ENCODE measurements at regions not wholly inside any gene's neighbourhood (a gene's known extent, or its start where the extent isn't known, plus 50 kb on each side); places are given as distances from the start of the nearest gene placed in this dataset.

GRCh38 chr10:131618587-131619267 lies 282.1 kb upstream of the PPP2R2D start:
- Histone ChIP-seq H3K4me1 (no peaks in the 10 kb centered on the region), H3K4me3 (no peak overlapping the region), H3K36me3 (replicated peaks in 1 of 2; ENCODE audit: insufficient read depth in 1 of 2, low read depth in 2 of 2) (no peaks in the 10 kb centered on the region), H3K9me3 (no peaks in the 10 kb centered on the region), H3K27ac (no peak overlapping the region), H3K27me3 (no peaks in the 10 kb centered on the region)
- ATAC-seq = no peak
- intact Hi-C loops (cut with DNase I) = no loop called here
- DNase-seq = no peak
- 36 to 61% methylated on average over 3 to 17 of the region's 21 CpGs for WGBS, 2 donors
- TF ChIP-seq POLR2A (IDR thresholded peaks at IDR 0.05) (no peak), CTCF (IDR thresholded peaks at IDR 0.05) (no peak)

GRCh38 chr10:131620314-131620713 lies 280.5 kb upstream of the PPP2R2D start:
- ATAC-seq = no peak
- H3K27me3 ChIP-seq = no peaks in the 10 kb centered on the region
- TF ChIP-seq CTCF (IDR thresholded peaks at IDR 0.05) = no peak
- no peak for TF ChIP-seq POLR2A (IDR thresholded peaks at IDR 0.05)
- no peaks in the 10 kb centered on the region for H3K9me3 ChIP-seq
- 69% methylated on average over 6 of the region's 6 CpGs; no CpG with 5 or more reads in 1 of the 2 donors for whole genome bisulfite sequencing, 2 donors
- H3K4me3 ChIP-seq = no peak overlapping the region
- H3K27ac ChIP-seq = no peak overlapping the region
- intact Hi-C loops (cut with DNase I) = no loop called here
- H3K36me3 ChIP-seq (replicated peaks in 1 of 2; ENCODE audit: insufficient read depth in 1 of 2, low read depth in 2 of 2) = no peaks in the 10 kb centered on the region
- DNase-seq = no peak
- no peaks in the 10 kb centered on the region for H3K4me1 ChIP-seq

- intact Hi-C loops (cut with DNase I) = no loop called here
- Histone ChIP-seq H3K9me3 (no peaks in the 10 kb centered on the region), H3K4me3 (no peak overlapping the region), H3K36me3 (replicated peaks in 1 of 2; ENCODE audit: insufficient read depth in 1 of 2, low read depth in 2 of 2) (no peaks in the 10 kb centered on the region), H3K27me3 (no peaks in the 10 kb centered on the region), H3K27ac (no peak overlapping the region), H3K4me1 (no peaks in the 10 kb centered on the region)
- 46 to 68% methylated on average over 7 of the region's 7 CpGs for WGBS, 2 donors
- TF ChIP-seq CTCF (IDR thresholded peaks at IDR 0.05) (no peak), POLR2A (IDR thresholded peaks at IDR 0.05) (no peak)
- ATAC-seq (no peak), DNase-seq (no peak)
Observed at GRCh38 chr10:131620904-131621303, 279.9 kb upstream of the PPP2R2D start.

GRCh38 chr10:131621784-131622624 lies 278.8 kb upstream of the PPP2R2D start:
- Histone ChIP-seq H3K27ac (no peak overlapping the region), H3K36me3 (replicated peaks in 1 of 2; ENCODE audit: insufficient read depth in 1 of 2, low read depth in 2 of 2) (no peaks in the 10 kb centered on the region), H3K9me3 (no peaks in the 10 kb centered on the region), H3K4me1 (no peaks in the 10 kb centered on the region), H3K27me3 (no peaks in the 10 kb centered on the region), H3K4me3 (no peak overlapping the region)
- ATAC-seq (no peak), DNase-seq (no peak)
- intact Hi-C loops (cut with DNase I) = no loop called here
- WGBS, 2 donors = 67 to 75% methylated on average over 15 to 21 of the region's 22 CpGs
- TF ChIP-seq CTCF (IDR thresholded peaks at IDR 0.05) = no peak
- no peak for TF ChIP-seq POLR2A (IDR thresholded peaks at IDR 0.05)

Measured in body of pancreas (tissue), 4 donors.